GM23338 (cell line): ENCODE measurements at regions not wholly inside any gene's neighbourhood (a gene's known extent, or its start where the extent isn't known, plus 50 kb on each side); places are given as distances from the start of the nearest gene placed in this dataset.

Experiments used
- ATAC-seq: fragments of 200-7000 bp; cut with Tn5 transposase; 3 replicates; pipeline ENCODE4 v1.9.1; 2020
- DNase-seq: peaks from one replicate; pipeline ENCODE4 v3.0.0-alpha.2; 2015; ENCODE audit warnings: low spot score
- H2AFZ ChIP-seq: fragments of 200-600 bp; sonication (generic); 2 replicates; pipeline ENCODE4 v1.8.0; 2016; ENCODE audit warnings: antibody characterized with exemption, mild to moderate bottlenecking, moderate library complexity
- H3F3A ChIP-seq: fragments of 200-600 bp; sonication (generic); replicated peaks from 2 replicates; pipeline ENCODE4 v1.8.0; 2017; ENCODE audit warnings: antibody characterized with exemption, mixed run types, low read depth
- H3K27ac ChIP-seq: fragments of 200-600 bp; sonication (generic); 2 replicates; pipeline ENCODE4 v1.6.1; 2016; ENCODE audit warnings: low read depth
- H3K27me3 ChIP-seq: fragments of 200-600 bp; sonication (generic); 2 replicates; pipeline ENCODE4 v1.8.0; 2016; ENCODE audit warnings: mild to moderate bottlenecking, mixed run types, moderate library complexity; ENCODE audit not compliant: insufficient read depth
- H3K36me3 ChIP-seq: fragments of 200-600 bp; sonication (generic); 2 replicates; pipeline ENCODE4 v1.8.0; 2016; ENCODE audit warnings: mild to moderate bottlenecking; ENCODE audit not compliant: insufficient read depth
- H3K4me1 ChIP-seq: fragments of 200-600 bp; sonication (generic); 2 replicates; pipeline ENCODE4 v1.8.0; 2016; ENCODE audit warnings: mild to moderate bottlenecking, moderate library complexity; ENCODE audit not compliant: insufficient read depth
- H3K4me2 ChIP-seq: fragments of 200-600 bp; sonication (generic); 2 replicates; pipeline ENCODE4 v1.7.1; 2017; ENCODE audit warnings: mixed run types
- H3K4me3 ChIP-seq: fragments of 200-600 bp; sonication (generic); 2 replicates; pipeline ENCODE4 v1.6.1; 2016; ENCODE audit warnings: mixed run types
- H3K79me2 ChIP-seq: fragments of 200-600 bp; sonication (generic); replicated peaks from 2 replicates; pipeline ENCODE4 v1.8.0; 2017; ENCODE audit warnings: mild to moderate bottlenecking; ENCODE audit not compliant: insufficient read depth
- H3K9me2 ChIP-seq: fragments of 200-600 bp; sonication (generic); 2 replicates; pipeline ENCODE4 v1.8.0; 2017; ENCODE audit not compliant: insufficient read depth
- H4K20me1 ChIP-seq: fragments of 200-600 bp; sonication (generic); replicated peaks from 2 replicates; pipeline ENCODE4 v1.8.0; 2017; ENCODE audit warnings: mild to moderate bottlenecking; ENCODE audit not compliant: insufficient read depth
- H3K27ac Mint-ChIP-seq: 2 replicates; pipeline ENCODE4 v1.8.0; 2020; ENCODE audit warnings: inconsistent platforms, mild to moderate bottlenecking, moderate library complexity, mixed read lengths
- H3K27me3 Mint-ChIP-seq: 3 replicates; pipeline ENCODE4 v1.8.0; 2022; ENCODE audit warnings: low read depth, mild to moderate bottlenecking, moderate library complexity, mixed read lengths, inconsistent platforms; ENCODE audit not compliant: insufficient read depth, poor library complexity
- H3K36me3 Mint-ChIP-seq: 3 replicates; pipeline ENCODE4 v1.8.0; 2021; ENCODE audit warnings: low read depth, mild to moderate bottlenecking, inconsistent platforms, moderate library complexity, mixed read lengths
- H3K4me1 Mint-ChIP-seq: 3 replicates; pipeline ENCODE4 v1.8.0; 2020; ENCODE audit warnings: mild to moderate bottlenecking, inconsistent platforms, mixed read lengths
- H3K4me3 Mint-ChIP-seq: 3 replicates; pipeline ENCODE4 v1.8.0; 2021; ENCODE audit warnings: moderate library complexity, mild to moderate bottlenecking, inconsistent platforms, mixed read lengths
- H3K9me3 Mint-ChIP-seq: 3 replicates; pipeline ENCODE4 v1.8.0; 2020; ENCODE audit warnings: moderate library complexity, mild to moderate bottlenecking, inconsistent platforms, mixed read lengths
- CREB1 ChIP-seq: fragments of 250-450 bp; sonication (Bioruptor Pico); IDR thresholded peaks from 2 replicates; pipeline ENCODE4 v1.5.0; 2020; ENCODE audit warnings: low read depth, mild to moderate bottlenecking, moderate library complexity
- EZH2 ChIP-seq: fragments of 200-600 bp; sonication (generic); IDR thresholded peaks from one replicate; pipeline ENCODE4 v1.8.0; 2017; ENCODE audit warnings: antibody characterized with exemption, mild to moderate bottlenecking, low read depth; ENCODE audit not compliant: unreplicated experiment
- EZH2phosphoT487 ChIP-seq: fragments of 200-600 bp; sonication (generic); IDR thresholded peaks from one replicate; pipeline ENCODE4 v1.8.1; 2018; ENCODE audit warnings: antibody characterized with exemption; ENCODE audit not compliant: unreplicated experiment
- JUNB ChIP-seq: IDR thresholded peaks from one replicate; pipeline ENCODE4 v1.6.1; 2016; ENCODE audit warnings: antibody characterized with exemption; ENCODE audit not compliant: unreplicated experiment
- NANOG ChIP-seq: IDR thresholded peaks from 2 replicates; pipeline ENCODE4 v1.6.1; 2016; ENCODE audit warnings: antibody characterized with exemption, borderline replicate concordance
- POLR2AphosphoS5 ChIP-seq: IDR thresholded peaks from 2 replicates; pipeline ENCODE4 v1.6.1; 2016; ENCODE audit warnings: antibody characterized with exemption, low read depth
- STAT1 ChIP-seq: IDR thresholded peaks from one replicate; pipeline ENCODE4 v1.6.1; 2016; ENCODE audit warnings: antibody characterized with exemption; ENCODE audit not compliant: unreplicated experiment
- ZNF114 ChIP-seq: fragments of 250-450 bp; sonication (Bioruptor Pico); IDR thresholded peaks from 2 replicates; pipeline ENCODE4 v1.5.0; 2020; ENCODE audit warnings: mild to moderate bottlenecking, moderate library complexity
- ZNF331 ChIP-seq: fragments of 250-450 bp; sonication (Bioruptor Pico); IDR thresholded peaks from 2 replicates; pipeline ENCODE4 v1.5.0; 2020; ENCODE audit warnings: low read depth, mild to moderate bottlenecking, moderate library complexity
- TF ChIP-seq, protein P1 (sequence below), 2 experiments: fragments of 200-600 bp in 1 of 2; sonication (generic) in 1 of 2; conservative IDR thresholded peaks; 2 replicates each; pipeline versions ENCODE4 v1.5.1 to v1.6.1; 2016 to 2017; ENCODE audit warnings: antibody characterized with exemption in 2 of 2, low read depth in 2 of 2, mild to moderate bottlenecking in 2 of 2, moderate library complexity in 1 of 2
- TF ChIP-seq, protein P2 (sequence below): IDR thresholded peaks from 2 replicates; pipeline ENCODE4 v1.6.1; 2016; ENCODE audit warnings: antibody characterized with exemption
- TF ChIP-seq, protein P3 (sequence below): fragments of 250-450 bp; sonication (Bioruptor Pico); IDR thresholded peaks from 2 replicates; pipeline ENCODE4 v1.5.0; 2020; ENCODE audit warnings: mild to moderate bottlenecking, moderate library complexity
- TF ChIP-seq, protein P4 (sequence below): IDR thresholded peaks from one replicate; pipeline ENCODE4 v1.6.1; 2018; ENCODE audit warnings: antibody characterized with exemption; ENCODE audit not compliant: unreplicated experiment

DNA sequence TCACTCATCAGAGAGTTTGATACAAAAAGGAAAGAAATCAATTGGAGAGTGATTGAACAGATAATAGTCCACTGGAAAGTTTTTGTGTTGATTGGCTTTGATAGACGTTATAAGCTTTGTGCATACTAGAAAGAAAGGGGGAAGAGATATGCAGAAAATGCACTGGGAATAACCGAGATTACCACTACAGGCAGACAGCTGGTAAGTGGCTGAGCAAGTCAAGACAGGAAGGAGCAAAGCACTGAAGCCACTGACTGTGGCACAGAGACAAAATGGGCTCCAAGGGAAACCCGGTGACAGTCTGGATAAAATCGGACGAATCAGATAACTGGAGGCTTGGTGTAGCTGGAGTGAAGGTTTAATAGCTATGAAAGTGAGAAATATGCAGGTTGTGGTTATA is 209.0 kb downstream of the SIM1 start:
- Histone ChIP-seq H3K27ac (0 out of 2 replicates have a peak overlapping the region, but pooled peaks have one; percentile 29), H4K20me1 (no peaks in the 10 kb centered on the region)

More for the DNA sequence above, 209.0 kb downstream of the SIM1 start:
- Histone ChIP-seq H3F3A (no peaks in the 10 kb centered on the region), H3K4me2 (no peak overlapping the region), H3K4me3 (no peak overlapping the region), H3K27me3 (no peaks in the 10 kb centered on the region), H3K79me2 (no peaks in the 10 kb centered on the region), H2AFZ (0 out of 2 replicates have a peak overlapping the region, but pooled peaks have one; percentile 0), H3K4me1 (peaks cover 8% of the 10 kb centered on the region; the same call in 1 of the 2 replicates), H3K36me3 (no peaks in the 10 kb centered on the region), H3K9me2 (no peaks in the 10 kb centered on the region)
- Mint-ChIP-seq H3K27ac (no peak overlapping the region), H3K36me3 (no peaks in the 10 kb centered on the region), H3K4me3 (no peak overlapping the region), H3K27me3 (no peaks in the 10 kb centered on the region), H3K4me1 (peaks cover 14% of the 10 kb centered on the region), H3K9me3 (no peaks in the 10 kb centered on the region)
- TF ChIP-seq POLR2AphosphoS5: no peak
- TF ChIP-seq, protein P1, sequence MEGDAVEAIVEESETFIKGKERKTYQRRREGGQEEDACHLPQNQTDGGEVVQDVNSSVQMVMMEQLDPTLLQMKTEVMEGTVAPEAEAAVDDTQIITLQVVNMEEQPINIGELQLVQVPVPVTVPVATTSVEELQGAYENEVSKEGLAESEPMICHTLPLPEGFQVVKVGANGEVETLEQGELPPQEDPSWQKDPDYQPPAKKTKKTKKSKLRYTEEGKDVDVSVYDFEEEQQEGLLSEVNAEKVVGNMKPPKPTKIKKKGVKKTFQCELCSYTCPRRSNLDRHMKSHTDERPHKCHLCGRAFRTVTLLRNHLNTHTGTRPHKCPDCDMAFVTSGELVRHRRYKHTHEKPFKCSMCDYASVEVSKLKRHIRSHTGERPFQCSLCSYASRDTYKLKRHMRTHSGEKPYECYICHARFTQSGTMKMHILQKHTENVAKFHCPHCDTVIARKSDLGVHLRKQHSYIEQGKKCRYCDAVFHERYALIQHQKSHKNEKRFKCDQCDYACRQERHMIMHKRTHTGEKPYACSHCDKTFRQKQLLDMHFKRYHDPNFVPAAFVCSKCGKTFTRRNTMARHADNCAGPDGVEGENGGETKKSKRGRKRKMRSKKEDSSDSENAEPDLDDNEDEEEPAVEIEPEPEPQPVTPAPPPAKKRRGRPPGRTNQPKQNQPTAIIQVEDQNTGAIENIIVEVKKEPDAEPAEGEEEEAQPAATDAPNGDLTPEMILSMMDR (conservative IDR thresholded peaks at IDR 0.05; ENCODE audit: low read depth in 2 of 2): no peak
- TF ChIP-seq EZH2phosphoT487: no peak
- TF ChIP-seq CREB1 (CRISPR knock-in tag): no peak
- no peak for TF ChIP-seq ZNF114 (CRISPR knock-in tag)
- TF ChIP-seq, protein P2, sequence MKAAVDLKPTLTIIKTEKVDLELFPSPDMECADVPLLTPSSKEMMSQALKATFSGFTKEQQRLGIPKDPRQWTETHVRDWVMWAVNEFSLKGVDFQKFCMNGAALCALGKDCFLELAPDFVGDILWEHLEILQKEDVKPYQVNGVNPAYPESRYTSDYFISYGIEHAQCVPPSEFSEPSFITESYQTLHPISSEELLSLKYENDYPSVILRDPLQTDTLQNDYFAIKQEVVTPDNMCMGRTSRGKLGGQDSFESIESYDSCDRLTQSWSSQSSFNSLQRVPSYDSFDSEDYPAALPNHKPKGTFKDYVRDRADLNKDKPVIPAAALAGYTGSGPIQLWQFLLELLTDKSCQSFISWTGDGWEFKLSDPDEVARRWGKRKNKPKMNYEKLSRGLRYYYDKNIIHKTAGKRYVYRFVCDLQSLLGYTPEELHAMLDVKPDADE: no peak
- no peak for TF ChIP-seq JUNB
- TF ChIP-seq, protein P3, sequence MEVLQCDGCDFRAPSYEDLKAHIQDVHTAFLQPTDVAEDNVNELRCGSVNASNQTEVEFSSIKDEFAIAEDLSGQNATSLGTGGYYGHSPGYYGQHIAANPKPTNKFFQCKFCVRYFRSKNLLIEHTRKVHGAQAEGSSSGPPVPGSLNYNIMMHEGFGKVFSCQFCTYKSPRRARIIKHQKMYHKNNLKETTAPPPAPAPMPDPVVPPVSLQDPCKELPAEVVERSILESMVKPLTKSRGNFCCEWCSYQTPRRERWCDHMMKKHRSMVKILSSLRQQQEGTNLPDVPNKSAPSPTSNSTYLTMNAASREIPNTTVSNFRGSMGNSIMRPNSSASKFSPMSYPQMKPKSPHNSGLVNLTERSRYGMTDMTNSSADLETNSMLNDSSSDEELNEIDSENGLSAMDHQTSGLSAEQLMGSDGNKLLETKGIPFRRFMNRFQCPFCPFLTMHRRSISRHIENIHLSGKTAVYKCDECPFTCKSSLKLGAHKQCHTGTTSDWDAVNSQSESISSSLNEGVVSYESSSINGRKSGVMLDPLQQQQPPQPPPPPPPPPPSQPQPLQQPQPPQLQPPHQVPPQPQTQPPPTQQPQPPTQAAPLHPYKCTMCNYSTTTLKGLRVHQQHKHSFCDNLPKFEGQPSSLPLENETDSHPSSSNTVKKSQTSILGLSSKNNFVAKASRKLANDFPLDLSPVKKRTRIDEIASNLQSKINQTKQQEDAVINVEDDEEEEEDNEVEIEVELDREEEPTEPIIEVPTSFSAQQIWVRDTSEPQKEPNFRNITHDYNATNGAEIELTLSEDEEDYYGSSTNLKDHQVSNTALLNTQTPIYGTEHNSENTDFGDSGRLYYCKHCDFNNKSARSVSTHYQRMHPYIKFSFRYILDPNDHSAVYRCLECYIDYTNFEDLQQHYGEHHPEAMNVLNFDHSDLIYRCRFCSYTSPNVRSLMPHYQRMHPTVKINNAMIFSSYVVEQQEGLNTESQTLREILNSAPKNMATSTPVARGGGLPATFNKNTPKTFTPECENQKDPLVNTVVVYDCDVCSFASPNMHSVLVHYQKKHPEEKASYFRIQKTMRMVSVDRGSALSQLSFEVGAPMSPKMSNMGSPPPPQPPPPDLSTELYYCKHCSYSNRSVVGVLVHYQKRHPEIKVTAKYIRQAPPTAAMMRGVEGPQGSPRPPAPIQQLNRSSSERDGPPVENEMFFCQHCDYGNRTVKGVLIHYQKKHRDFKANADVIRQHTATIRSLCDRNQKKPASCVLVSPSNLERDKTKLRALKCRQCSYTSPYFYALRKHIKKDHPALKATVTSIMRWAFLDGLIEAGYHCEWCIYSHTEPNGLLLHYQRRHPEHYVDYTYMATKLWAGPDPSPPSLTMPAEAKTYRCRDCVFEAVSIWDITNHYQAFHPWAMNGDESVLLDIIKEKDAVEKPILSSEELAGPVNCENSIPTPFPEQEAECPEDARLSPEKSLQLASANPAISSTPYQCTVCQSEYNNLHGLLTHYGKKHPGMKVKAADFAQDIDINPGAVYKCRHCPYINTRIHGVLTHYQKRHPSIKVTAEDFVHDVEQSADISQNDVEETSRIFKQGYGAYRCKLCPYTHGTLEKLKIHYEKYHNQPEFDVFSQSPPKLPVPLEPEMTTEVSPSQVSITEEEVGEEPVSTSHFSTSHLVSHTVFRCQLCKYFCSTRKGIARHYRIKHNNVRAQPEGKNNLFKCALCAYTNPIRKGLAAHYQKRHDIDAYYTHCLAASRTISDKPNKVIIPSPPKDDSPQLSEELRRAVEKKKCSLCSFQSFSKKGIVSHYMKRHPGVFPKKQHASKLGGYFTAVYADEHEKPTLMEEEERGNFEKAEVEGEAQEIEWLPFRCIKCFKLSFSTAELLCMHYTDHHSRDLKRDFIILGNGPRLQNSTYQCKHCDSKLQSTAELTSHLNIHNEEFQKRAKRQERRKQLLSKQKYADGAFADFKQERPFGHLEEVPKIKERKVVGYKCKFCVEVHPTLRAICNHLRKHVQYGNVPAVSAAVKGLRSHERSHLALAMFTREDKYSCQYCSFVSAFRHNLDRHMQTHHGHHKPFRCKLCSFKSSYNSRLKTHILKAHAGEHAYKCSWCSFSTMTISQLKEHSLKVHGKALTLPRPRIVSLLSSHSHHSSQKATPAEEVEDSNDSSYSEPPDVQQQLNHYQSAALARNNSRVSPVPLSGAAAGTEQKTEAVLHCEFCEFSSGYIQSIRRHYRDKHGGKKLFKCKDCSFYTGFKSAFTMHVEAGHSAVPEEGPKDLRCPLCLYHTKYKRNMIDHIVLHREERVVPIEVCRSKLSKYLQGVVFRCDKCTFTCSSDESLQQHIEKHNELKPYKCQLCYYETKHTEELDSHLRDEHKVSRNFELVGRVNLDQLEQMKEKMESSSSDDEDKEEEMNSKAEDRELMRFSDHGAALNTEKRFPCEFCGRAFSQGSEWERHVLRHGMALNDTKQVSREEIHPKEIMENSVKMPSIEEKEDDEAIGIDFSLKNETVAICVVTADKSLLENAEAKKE (CRISPR knock-in tag): no peak
- TF ChIP-seq NANOG: no peak
- no peak for TF ChIP-seq EZH2
- TF ChIP-seq, protein P4, sequence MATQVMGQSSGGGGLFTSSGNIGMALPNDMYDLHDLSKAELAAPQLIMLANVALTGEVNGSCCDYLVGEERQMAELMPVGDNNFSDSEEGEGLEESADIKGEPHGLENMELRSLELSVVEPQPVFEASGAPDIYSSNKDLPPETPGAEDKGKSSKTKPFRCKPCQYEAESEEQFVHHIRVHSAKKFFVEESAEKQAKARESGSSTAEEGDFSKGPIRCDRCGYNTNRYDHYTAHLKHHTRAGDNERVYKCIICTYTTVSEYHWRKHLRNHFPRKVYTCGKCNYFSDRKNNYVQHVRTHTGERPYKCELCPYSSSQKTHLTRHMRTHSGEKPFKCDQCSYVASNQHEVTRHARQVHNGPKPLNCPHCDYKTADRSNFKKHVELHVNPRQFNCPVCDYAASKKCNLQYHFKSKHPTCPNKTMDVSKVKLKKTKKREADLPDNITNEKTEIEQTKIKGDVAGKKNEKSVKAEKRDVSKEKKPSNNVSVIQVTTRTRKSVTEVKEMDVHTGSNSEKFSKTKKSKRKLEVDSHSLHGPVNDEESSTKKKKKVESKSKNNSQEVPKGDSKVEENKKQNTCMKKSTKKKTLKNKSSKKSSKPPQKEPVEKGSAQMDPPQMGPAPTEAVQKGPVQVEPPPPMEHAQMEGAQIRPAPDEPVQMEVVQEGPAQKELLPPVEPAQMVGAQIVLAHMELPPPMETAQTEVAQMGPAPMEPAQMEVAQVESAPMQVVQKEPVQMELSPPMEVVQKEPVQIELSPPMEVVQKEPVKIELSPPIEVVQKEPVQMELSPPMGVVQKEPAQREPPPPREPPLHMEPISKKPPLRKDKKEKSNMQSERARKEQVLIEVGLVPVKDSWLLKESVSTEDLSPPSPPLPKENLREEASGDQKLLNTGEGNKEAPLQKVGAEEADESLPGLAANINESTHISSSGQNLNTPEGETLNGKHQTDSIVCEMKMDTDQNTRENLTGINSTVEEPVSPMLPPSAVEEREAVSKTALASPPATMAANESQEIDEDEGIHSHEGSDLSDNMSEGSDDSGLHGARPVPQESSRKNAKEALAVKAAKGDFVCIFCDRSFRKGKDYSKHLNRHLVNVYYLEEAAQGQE: no peak
- no peak for TF ChIP-seq ZNF331 (CRISPR knock-in tag)
- TF ChIP-seq STAT1: no peak
- no peak; the same call in 2 of the 3 replicates for ATAC-seq
- no peak for DNase-seq
